Upper lobe of left lung (tissue), 4 donors: ENCODE measurements at regions not wholly inside any gene's neighbourhood (a gene's known extent, or its start where the extent isn't known, plus 50 kb on each side); places are given as distances from the start of the nearest gene placed in this dataset.

ENCODE experiments used
- EP300 ChIP-seq, 4 donors: sonication (generic); formaldehyde crosslinking; IDR thresholded peaks; one replicate each; pipeline ENCODE4 v1.5.1; 2017; ENCODE audit warnings: antibody characterized with exemption in 4 of 4, control low read depth in 2 of 4
- POLR2AphosphoS5 ChIP-seq, 2 donors: sonication (generic); formaldehyde crosslinking; IDR thresholded peaks; one replicate each; pipeline ENCODE4 v1.5.1; 2017; ENCODE audit warnings: antibody characterized with exemption in 2 of 2
- TF ChIP-seq, protein P1 (sequence below), 6 experiments: fragments of 450-650 bp in 4 of 6; fragments of 200-600 bp in 2 of 6; sonication (generic) in 2 of 6; IDR thresholded peaks; one replicate each; pipeline ENCODE4 v1.5.1; 2016 to 2019; ENCODE audit warnings: antibody characterized with exemption in 6 of 6

GRCh38 chr13:103615771-103616170 lies 549.6 kb upstream of the SLC10A2 start:
- TF ChIP-seq, protein P1, sequence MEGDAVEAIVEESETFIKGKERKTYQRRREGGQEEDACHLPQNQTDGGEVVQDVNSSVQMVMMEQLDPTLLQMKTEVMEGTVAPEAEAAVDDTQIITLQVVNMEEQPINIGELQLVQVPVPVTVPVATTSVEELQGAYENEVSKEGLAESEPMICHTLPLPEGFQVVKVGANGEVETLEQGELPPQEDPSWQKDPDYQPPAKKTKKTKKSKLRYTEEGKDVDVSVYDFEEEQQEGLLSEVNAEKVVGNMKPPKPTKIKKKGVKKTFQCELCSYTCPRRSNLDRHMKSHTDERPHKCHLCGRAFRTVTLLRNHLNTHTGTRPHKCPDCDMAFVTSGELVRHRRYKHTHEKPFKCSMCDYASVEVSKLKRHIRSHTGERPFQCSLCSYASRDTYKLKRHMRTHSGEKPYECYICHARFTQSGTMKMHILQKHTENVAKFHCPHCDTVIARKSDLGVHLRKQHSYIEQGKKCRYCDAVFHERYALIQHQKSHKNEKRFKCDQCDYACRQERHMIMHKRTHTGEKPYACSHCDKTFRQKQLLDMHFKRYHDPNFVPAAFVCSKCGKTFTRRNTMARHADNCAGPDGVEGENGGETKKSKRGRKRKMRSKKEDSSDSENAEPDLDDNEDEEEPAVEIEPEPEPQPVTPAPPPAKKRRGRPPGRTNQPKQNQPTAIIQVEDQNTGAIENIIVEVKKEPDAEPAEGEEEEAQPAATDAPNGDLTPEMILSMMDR (IDR thresholded peaks at IDR 0.05) = no peak
- no peak for TF ChIP-seq POLR2AphosphoS5 (IDR thresholded peaks at IDR 0.05)
- TF ChIP-seq EP300 (IDR thresholded peaks at IDR 0.05) = no peak
